ENCODE measurements at regions not wholly inside any gene's neighbourhood (a gene's known extent, or its start where the extent isn't known, plus 50 kb on each side); places are given as distances from the start of the nearest gene placed in this dataset.

- no peak for ATAC-seq
- TF ChIP-seq ESRRG (CRISPR knock-in tag; IDR thresholded peaks at IDR 0.05): no peak
- no peak for TF ChIP-seq ZNF565 (CRISPR knock-in tag; conservative IDR thresholded peaks at IDR 0.05; ENCODE audit: low read depth)
- TF ChIP-seq CSDC2 (CRISPR knock-in tag; IDR thresholded peaks at IDR 0.05): no peak
- no peak for TF ChIP-seq OSR1 (CRISPR knock-in tag; IDR thresholded peaks at IDR 0.05)
- no peak for TF ChIP-seq ZC3H10 (CRISPR knock-in tag; IDR thresholded peaks at IDR 0.05)
- TF ChIP-seq POU6F1 (CRISPR knock-in tag; IDR thresholded peaks at IDR 0.05; ENCODE audit: borderline replicate concordance, low read depth): no peak
- TF ChIP-seq PATZ1 (CRISPR knock-in tag; IDR thresholded peaks at IDR 0.05; ENCODE audit: borderline replicate concordance): no peak
- TF ChIP-seq TCF4 (CRISPR knock-in tag; IDR thresholded peaks at IDR 0.05; ENCODE audit: borderline replicate concordance): no peak
- no peak for TF ChIP-seq CSRNP3 (CRISPR knock-in tag; IDR thresholded peaks at IDR 0.05)
- no peak for TF ChIP-seq GLIS3 (CRISPR knock-in tag; IDR thresholded peaks at IDR 0.05)
- TF ChIP-seq ZNF8 (CRISPR knock-in tag; IDR thresholded peaks at IDR 0.05): no peak
- TF ChIP-seq SNAI2 (CRISPR knock-in tag; IDR thresholded peaks at IDR 0.05): no peak
- no peak for TF ChIP-seq CREB5 (CRISPR knock-in tag; IDR thresholded peaks at IDR 0.05; ENCODE audit: low read depth)
- TF ChIP-seq ARNTL (CRISPR knock-in tag; IDR thresholded peaks at IDR 0.05; ENCODE audit: borderline replicate concordance, low read depth): no peak
- TF ChIP-seq TSHZ2 (CRISPR knock-in tag; IDR thresholded peaks at IDR 0.05): no peak
- TF ChIP-seq PPARA (CRISPR knock-in tag; IDR thresholded peaks at IDR 0.05; ENCODE audit: borderline replicate concordance): no peak
- no peak for TF ChIP-seq RARB (CRISPR knock-in tag; IDR thresholded peaks at IDR 0.05)
- no peak for TF ChIP-seq BACH2 (CRISPR knock-in tag; IDR thresholded peaks at IDR 0.05; ENCODE audit: borderline replicate concordance)
Observed at GRCh38 chr5:152137063-152137462, 212.4 kb upstream of the GLRA1 start.

- no peak for ATAC-seq
- TF ChIP-seq SNAI2 (CRISPR knock-in tag; IDR thresholded peaks at IDR 0.05) (no peak), TOX (CRISPR knock-in tag; IDR thresholded peaks at IDR 0.05; ENCODE audit: borderline replicate concordance) (no peak), ZNF70 (CRISPR knock-in tag; IDR thresholded peaks at IDR 0.05) (no peak), CREB5 (CRISPR knock-in tag; IDR thresholded peaks at IDR 0.05; ENCODE audit: low read depth) (no peak), CSDC2 (CRISPR knock-in tag; IDR thresholded peaks at IDR 0.05) (no peak), ZNF565 (CRISPR knock-in tag; conservative IDR thresholded peaks at IDR 0.05; ENCODE audit: low read depth) (no peak), PPARA (CRISPR knock-in tag; IDR thresholded peaks at IDR 0.05; ENCODE audit: borderline replicate concordance) (no peak), TCF4 (CRISPR knock-in tag; IDR thresholded peaks at IDR 0.05; ENCODE audit: borderline replicate concordance) (no peak), RARB (CRISPR knock-in tag; IDR thresholded peaks at IDR 0.05) (no peak), ZFP30 (CRISPR knock-in tag; IDR thresholded peaks at IDR 0.05) (no peak)
Observed at GRCh38 chr5:152136321-152136720, 211.7 kb upstream of the GLRA1 start.
